ENCODE measurements at regions not wholly inside any gene's neighbourhood (a gene's known extent, or its start where the extent isn't known, plus 50 kb on each side); places are given as distances from the start of the nearest gene placed in this dataset.

GRCh38 chr5:148905541-148905940 lies 79.1 kb downstream of the ADRB2 start:
- no peaks in the 10 kb centered on the region for H4K20me1 ChIP-seq (ENCODE audit: insufficient read depth)
- H3K9me2 ChIP-seq, result no peaks in the 10 kb centered on the region
- no peak overlapping the region for H3K4me2 ChIP-seq
- H3K4me1 ChIP-seq (ENCODE audit: control insufficient read depth in 1 of 2, insufficient read depth in 2 of 2, low read depth in 1 of 2, low read length in 1 of 2), result no peaks in the 10 kb centered on the region; a peak in 1 of 4 replicates
- ChIA-PET CTCF (interaction anchor here (0.9 to 1.8 kb wide), 4 partner anchors 11 to 100 kb away, joined by 3 to 5 read pairs (median 4); no protein-coding TSS in a partner anchor), POLR2A (no interaction called here)
- H3K36me3 ChIP-seq (replicated peaks in 1 of 2; ENCODE audit: control insufficient read depth in 1 of 2, insufficient read depth in 2 of 2, low read length in 1 of 2), result no peaks in the 10 kb centered on the region
- H2AFZ ChIP-seq (ENCODE audit: low read depth), result no peak overlapping the region
- no peaks in the 10 kb centered on the region for H3K9me3 ChIP-seq
- H3K4me3 ChIP-seq (ENCODE audit: low read depth in 2 of 2, low read length in 1 of 2), result no peak overlapping the region
- TF ChIP-seq CHD2 (IDR thresholded peaks at IDR 0.05; ENCODE audit: low read length, partially characterized antibody), result no peak
- no peak overlapping the region for H3K9ac ChIP-seq
- no peaks in the 10 kb centered on the region for H3F3A ChIP-seq (replicated peaks; ENCODE audit: insufficient read depth)
- no peaks in the 10 kb centered on the region for H3K27me3 ChIP-seq (ENCODE audit: insufficient read depth)
- DNase-seq, result no peak
- no peak overlapping the region for H3K27ac ChIP-seq (ENCODE audit: low read depth in 2 of 2, low read length in 1 of 2)
- no peaks in the 10 kb centered on the region for H3K79me2 ChIP-seq (ENCODE audit: insufficient read depth)
- WGBS (ENCODE audit: low lambda C conversion rate), result 56% methylated on average over 1 of the region's 1 CpG

- DNase-seq, result no peak
- no peaks in the 10 kb centered on the region for H3K79me2 ChIP-seq (ENCODE audit: insufficient read depth)
- no peak overlapping the region for H3K4me3 ChIP-seq (ENCODE audit: low read depth in 2 of 2, low read length in 1 of 2)
- ChIA-PET POLR2A (no interaction called here), CTCF (interaction anchor here (0.8 to 1.4 kb wide), 3 partner anchors 20 to 208 kb away, joined by 3 to 4 read pairs (median 3); no protein-coding TSS in a partner anchor)
- H3K36me3 ChIP-seq (replicated peaks in 1 of 2; ENCODE audit: control insufficient read depth in 1 of 2, insufficient read depth in 2 of 2, low read length in 1 of 2), result no peaks in the 10 kb centered on the region
- no peak overlapping the region for H3K9ac ChIP-seq
- H3K9me3 ChIP-seq, result no peaks in the 10 kb centered on the region
- H3F3A ChIP-seq (replicated peaks; ENCODE audit: insufficient read depth), result peaks cover 6% of the 10 kb centered on the region
- no peaks in the 10 kb centered on the region for H4K20me1 ChIP-seq (ENCODE audit: insufficient read depth)
- TF ChIP-seq GATA2 (CRISPR knock-in tag; IDR thresholded peaks at IDR 0.05), result no peak
- TF ChIP-seq ELF1 (IDR thresholded peaks at IDR 0.05), result no peak
- H3K4me1 ChIP-seq (ENCODE audit: control insufficient read depth in 1 of 2, insufficient read depth in 2 of 2, low read depth in 1 of 2, low read length in 1 of 2), result peaks cover 0 to 7% of the 10 kb centered on the region in 2 experiments; a peak in 2 of 4 replicates
- H2AFZ ChIP-seq (ENCODE audit: low read depth), result no peak overlapping the region
- no peaks in the 10 kb centered on the region for H3K27me3 ChIP-seq (ENCODE audit: insufficient read depth)
- H3K4me2 ChIP-seq, result no peak overlapping the region
- 55% methylated on average over 3 of the region's 3 CpGs for WGBS (ENCODE audit: low lambda C conversion rate)
- H3K9me2 ChIP-seq, result no peaks in the 10 kb centered on the region
- no peak overlapping the region for H3K27ac ChIP-seq (ENCODE audit: low read depth in 2 of 2, low read length in 1 of 2)
These were observed 80.6 kb downstream of the ADRB2 start for GRCh38 chr5:148906968-148907367.

GRCh38 chr5:148909040-148909439 lies 82.6 kb downstream of the ADRB2 start:
- POLR2A ChIA-PET, result no interaction called here

More at GRCh38 chr5:148909040-148909439, 82.6 kb downstream of the ADRB2 start:
- Histone ChIP-seq H3K9me2 (no peaks in the 10 kb centered on the region), H3K4me3 (ENCODE audit: low read depth in 2 of 2, low read length in 1 of 2) (no peak overlapping the region), H3K36me3 (replicated peaks in 1 of 2; ENCODE audit: control insufficient read depth in 1 of 2, insufficient read depth in 2 of 2, low read length in 1 of 2) (no peaks in the 10 kb centered on the region), H3K9me3 (no peaks in the 10 kb centered on the region), H3K4me2 (no peak overlapping the region), H4K20me1 (ENCODE audit: insufficient read depth) (no peaks in the 10 kb centered on the region), H3K9ac (no peak overlapping the region), H2AFZ (ENCODE audit: low read depth) (no peak overlapping the region; the same call in 1 of the 2 replicates), H3K4me1 (ENCODE audit: control insufficient read depth in 1 of 2, insufficient read depth in 2 of 2, low read depth in 1 of 2, low read length in 1 of 2) (peaks cover 0 to 24% of the 10 kb centered on the region in 2 experiments; a peak in 3 of 4 replicates), H3K79me2 (ENCODE audit: insufficient read depth) (no peaks in the 10 kb centered on the region), H3K27me3 (ENCODE audit: insufficient read depth) (no peaks in the 10 kb centered on the region), H3K27ac (ENCODE audit: low read depth in 2 of 2, low read length in 1 of 2) (no peak overlapping the region), H3F3A (replicated peaks; ENCODE audit: insufficient read depth) (peaks cover 25% of the 10 kb centered on the region)
- DNase-seq, result no peak
- no peak for TF ChIP-seq MEF2A (IDR thresholded peaks at IDR 0.05; ENCODE audit: borderline replicate concordance, low read depth)
- TF ChIP-seq FOXJ3 (CRISPR knock-in tag; IDR thresholded peaks at IDR 0.05), result no peak
- no peak for TF ChIP-seq TCF12 (IDR thresholded peaks at IDR 0.05)
- TF ChIP-seq EZH2phosphoT487 (IDR thresholded peaks at IDR 0.05; ENCODE audit: borderline replicate concordance, low read depth), result no peak
- no peak for TF ChIP-seq SMC3 (IDR thresholded peaks at IDR 0.05; ENCODE audit: low read depth, low read length)
- no peak for TF ChIP-seq TEAD4 (IDR thresholded peaks at IDR 0.05; ENCODE audit: borderline replicate concordance, insufficient read depth)
- TF ChIP-seq, protein P1, sequence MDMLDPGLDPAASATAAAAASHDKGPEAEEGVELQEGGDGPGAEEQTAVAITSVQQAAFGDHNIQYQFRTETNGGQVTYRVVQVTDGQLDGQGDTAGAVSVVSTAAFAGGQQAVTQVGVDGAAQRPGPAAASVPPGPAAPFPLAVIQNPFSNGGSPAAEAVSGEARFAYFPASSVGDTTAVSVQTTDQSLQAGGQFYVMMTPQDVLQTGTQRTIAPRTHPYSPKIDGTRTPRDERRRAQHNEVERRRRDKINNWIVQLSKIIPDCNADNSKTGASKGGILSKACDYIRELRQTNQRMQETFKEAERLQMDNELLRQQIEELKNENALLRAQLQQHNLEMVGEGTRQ (IDR thresholded peaks at IDR 0.05; ENCODE audit: borderline replicate concordance, low read depth, low read length), result no peak
- no peak for TF ChIP-seq CTCF (IDR thresholded peaks at IDR 0.05)
- TF ChIP-seq POLR2AphosphoS5 (IDR thresholded peaks at IDR 0.05; ENCODE audit: low read depth, low read length), result no peak
- TF ChIP-seq, protein P2, sequence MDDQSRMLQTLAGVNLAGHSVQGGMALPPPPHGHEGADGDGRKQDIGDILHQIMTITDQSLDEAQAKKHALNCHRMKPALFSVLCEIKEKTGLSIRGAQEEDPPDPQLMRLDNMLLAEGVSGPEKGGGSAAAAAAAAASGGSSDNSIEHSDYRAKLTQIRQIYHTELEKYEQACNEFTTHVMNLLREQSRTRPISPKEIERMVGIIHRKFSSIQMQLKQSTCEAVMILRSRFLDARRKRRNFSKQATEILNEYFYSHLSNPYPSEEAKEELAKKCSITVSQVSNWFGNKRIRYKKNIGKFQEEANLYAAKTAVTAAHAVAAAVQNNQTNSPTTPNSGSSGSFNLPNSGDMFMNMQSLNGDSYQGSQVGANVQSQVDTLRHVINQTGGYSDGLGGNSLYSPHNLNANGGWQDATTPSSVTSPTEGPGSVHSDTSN (IDR thresholded peaks at IDR 0.05), result no peak
- TF ChIP-seq FOXM1 (IDR thresholded peaks at IDR 0.05; ENCODE audit: low read depth), result no peak
- no peak for TF ChIP-seq REST (IDR thresholded peaks at IDR 0.05; ENCODE audit: low read depth, low read length)
- TF ChIP-seq FOSL2 (IDR thresholded peaks at IDR 0.05; ENCODE audit: borderline replicate concordance, low read depth), result no peak
- 91% methylated on average over 4 of the region's 4 CpGs for WGBS (ENCODE audit: low lambda C conversion rate)
- CTCF ChIA-PET, result no interaction called here
